ENCODE measurements at regions not wholly inside any gene's neighbourhood (a gene's known extent, or its start where the extent isn't known, plus 50 kb on each side); places are given as distances from the start of the nearest gene placed in this dataset.

DNA sequence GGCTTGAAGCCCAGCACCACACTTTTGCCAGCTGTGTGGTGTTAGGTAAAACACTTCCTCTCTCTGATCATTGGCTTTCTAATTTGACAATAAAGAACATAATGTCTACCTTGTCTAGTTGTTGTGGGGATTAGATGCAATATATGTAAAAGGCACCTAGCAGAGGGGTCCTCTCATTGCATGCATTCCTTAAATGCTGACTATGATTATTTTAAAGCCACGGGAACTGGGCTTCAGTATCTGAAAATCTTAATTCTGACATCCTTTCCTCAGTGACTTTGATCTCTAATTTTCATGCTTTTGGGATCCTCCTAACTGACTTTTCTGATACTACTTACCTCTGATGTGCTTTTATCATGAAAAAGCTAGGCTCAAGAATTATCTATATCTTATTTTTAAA is 596.3 kb downstream of the TAFA4 start:
- TF ChIP-seq, protein P1, sequence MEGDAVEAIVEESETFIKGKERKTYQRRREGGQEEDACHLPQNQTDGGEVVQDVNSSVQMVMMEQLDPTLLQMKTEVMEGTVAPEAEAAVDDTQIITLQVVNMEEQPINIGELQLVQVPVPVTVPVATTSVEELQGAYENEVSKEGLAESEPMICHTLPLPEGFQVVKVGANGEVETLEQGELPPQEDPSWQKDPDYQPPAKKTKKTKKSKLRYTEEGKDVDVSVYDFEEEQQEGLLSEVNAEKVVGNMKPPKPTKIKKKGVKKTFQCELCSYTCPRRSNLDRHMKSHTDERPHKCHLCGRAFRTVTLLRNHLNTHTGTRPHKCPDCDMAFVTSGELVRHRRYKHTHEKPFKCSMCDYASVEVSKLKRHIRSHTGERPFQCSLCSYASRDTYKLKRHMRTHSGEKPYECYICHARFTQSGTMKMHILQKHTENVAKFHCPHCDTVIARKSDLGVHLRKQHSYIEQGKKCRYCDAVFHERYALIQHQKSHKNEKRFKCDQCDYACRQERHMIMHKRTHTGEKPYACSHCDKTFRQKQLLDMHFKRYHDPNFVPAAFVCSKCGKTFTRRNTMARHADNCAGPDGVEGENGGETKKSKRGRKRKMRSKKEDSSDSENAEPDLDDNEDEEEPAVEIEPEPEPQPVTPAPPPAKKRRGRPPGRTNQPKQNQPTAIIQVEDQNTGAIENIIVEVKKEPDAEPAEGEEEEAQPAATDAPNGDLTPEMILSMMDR (IDR thresholded peaks at IDR 0.05), result no peak
- no peak for TF ChIP-seq POLR2A (IDR thresholded peaks at IDR 0.05)
- no peak for TF ChIP-seq EP300 (IDR thresholded peaks at IDR 0.05)

All from ovary (tissue), 3 donors.